ENCODE measurements at regions not wholly inside any gene's neighbourhood (a gene's known extent, or its start where the extent isn't known, plus 50 kb on each side); places are given as distances from the start of the nearest gene placed in this dataset.

DNA sequence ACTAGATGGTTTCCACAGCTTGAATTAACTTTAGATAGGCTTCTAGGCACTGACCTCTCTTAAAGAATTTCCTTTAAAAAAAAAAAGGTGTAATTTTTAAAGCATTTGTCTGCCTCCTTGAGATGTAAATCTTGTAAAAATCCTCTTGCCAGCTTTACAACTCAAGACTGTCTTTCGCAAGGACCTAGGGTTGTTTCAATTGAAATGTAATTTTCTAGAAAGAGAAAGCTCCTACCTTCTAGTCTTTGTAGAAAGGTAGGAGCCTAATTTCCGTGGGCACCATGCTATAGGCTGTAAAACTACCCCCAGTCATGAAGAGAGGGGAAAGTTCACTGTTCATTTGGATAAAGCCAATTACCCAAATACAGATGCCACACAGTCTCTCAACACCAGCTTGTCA is 228.8 kb upstream of the TMEM229A start:
- no peak overlapping the region for H3K4me3 Mint-ChIP-seq
- H3K9me3 ChIP-seq (ENCODE audit: control insufficient read depth, insufficient read depth, low read length) = no peaks in the 10 kb centered on the region
- no peaks in the 10 kb centered on the region for H3K4me1 Mint-ChIP-seq
- H3K36me3 Mint-ChIP-seq = no peaks in the 10 kb centered on the region
- no peak overlapping the region for H3K4me3 ChIP-seq (ENCODE audit: low read length)
- TF ChIP-seq, protein P1, sequence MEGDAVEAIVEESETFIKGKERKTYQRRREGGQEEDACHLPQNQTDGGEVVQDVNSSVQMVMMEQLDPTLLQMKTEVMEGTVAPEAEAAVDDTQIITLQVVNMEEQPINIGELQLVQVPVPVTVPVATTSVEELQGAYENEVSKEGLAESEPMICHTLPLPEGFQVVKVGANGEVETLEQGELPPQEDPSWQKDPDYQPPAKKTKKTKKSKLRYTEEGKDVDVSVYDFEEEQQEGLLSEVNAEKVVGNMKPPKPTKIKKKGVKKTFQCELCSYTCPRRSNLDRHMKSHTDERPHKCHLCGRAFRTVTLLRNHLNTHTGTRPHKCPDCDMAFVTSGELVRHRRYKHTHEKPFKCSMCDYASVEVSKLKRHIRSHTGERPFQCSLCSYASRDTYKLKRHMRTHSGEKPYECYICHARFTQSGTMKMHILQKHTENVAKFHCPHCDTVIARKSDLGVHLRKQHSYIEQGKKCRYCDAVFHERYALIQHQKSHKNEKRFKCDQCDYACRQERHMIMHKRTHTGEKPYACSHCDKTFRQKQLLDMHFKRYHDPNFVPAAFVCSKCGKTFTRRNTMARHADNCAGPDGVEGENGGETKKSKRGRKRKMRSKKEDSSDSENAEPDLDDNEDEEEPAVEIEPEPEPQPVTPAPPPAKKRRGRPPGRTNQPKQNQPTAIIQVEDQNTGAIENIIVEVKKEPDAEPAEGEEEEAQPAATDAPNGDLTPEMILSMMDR (IDR thresholded peaks at IDR 0.05) = no peak
- no peak overlapping the region for H3K27ac Mint-ChIP-seq
- H3K27me3 ChIP-seq (ENCODE audit: control insufficient read depth, insufficient read depth, low read length) = no peaks in the 10 kb centered on the region
- peaks cover 9 to 10% of the 10 kb centered on the region in 2 donors for H3K9me3 Mint-ChIP-seq
- WGBS (ENCODE audit: insufficient coverage) = no CpG with 5 or more reads among the region's 2 CpGs
- no peak for DNase-seq
- no peaks in the 10 kb centered on the region for H3K4me1 ChIP-seq (ENCODE audit: control insufficient read depth, insufficient read depth, low read length)
- ATAC-seq = no peak
- no peak overlapping the region for H3K27ac ChIP-seq (ENCODE audit: low read length)
- no peaks in the 10 kb centered on the region for H3K36me3 ChIP-seq (ENCODE audit: control insufficient read depth, insufficient read depth, low read length)
- no peaks in the 10 kb centered on the region for H3K27me3 Mint-ChIP-seq (ENCODE audit: low read depth in 2 of 2)
- intact Hi-C loops (cut with micrococcal nuclease) = no loop called here

DNA sequence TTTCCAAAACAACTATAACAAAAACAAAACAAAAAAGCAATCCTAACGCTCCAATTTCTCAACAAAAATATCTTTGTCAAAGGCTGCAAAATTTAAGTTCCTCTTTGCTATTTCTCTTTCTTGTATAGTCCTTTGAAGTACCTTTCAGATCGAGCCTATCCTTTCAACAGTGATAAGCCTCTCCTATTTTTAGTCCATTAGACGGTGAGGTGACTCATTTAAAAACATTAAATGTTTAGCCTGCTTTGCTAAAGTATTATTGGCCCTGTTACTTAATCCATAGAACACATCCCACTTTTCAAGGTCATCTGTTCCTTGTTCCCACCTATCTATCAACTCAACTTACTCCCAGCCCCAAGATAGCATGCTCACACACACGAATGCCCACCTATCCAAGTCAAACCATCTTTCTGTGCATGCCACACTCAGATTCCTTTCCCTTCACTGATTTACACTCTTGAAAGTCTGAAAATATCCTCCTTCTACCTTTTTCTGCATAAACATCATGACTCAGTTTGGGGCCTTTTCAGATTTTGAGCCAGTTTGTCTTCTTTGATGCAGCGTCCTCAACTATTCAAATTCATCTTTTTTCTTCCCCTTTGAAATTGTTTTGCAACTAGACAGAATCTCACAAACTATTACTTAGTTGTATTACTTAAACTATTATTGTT is 224.9 kb upstream of the TMEM229A start:
- no peak overlapping the region for H3K4me3 Mint-ChIP-seq
- no peak overlapping the region for H3K27ac ChIP-seq (ENCODE audit: low read length)
- no peak for DNase-seq
- H3K27ac Mint-ChIP-seq = no peak overlapping the region
- H3K9me3 Mint-ChIP-seq = peaks cover 9 to 22% of the 10 kb centered on the region in 2 donors
- no peaks in the 10 kb centered on the region for H3K36me3 Mint-ChIP-seq
- intact Hi-C loops (cut with micrococcal nuclease) = no loop called here
- no peak for ATAC-seq
- H3K4me3 ChIP-seq (ENCODE audit: low read length) = no peak overlapping the region
- H3K36me3 ChIP-seq (ENCODE audit: control insufficient read depth, insufficient read depth, low read length) = no peaks in the 10 kb centered on the region
- H3K4me1 Mint-ChIP-seq = no peaks in the 10 kb centered on the region
- TF ChIP-seq, protein P1 (IDR thresholded peaks at IDR 0.05) = no peak
- WGBS (ENCODE audit: insufficient coverage) = 41% methylated on average over 5 of the region's 5 CpGs
- H3K27me3 Mint-ChIP-seq (ENCODE audit: low read depth in 2 of 2) = no peaks in the 10 kb centered on the region
- H3K4me1 ChIP-seq (ENCODE audit: control insufficient read depth, insufficient read depth, low read length) = no peaks in the 10 kb centered on the region
- H3K27me3 ChIP-seq (ENCODE audit: control insufficient read depth, insufficient read depth, low read length) = no peaks in the 10 kb centered on the region
- peaks cover 2% of the 10 kb centered on the region for H3K9me3 ChIP-seq (ENCODE audit: control insufficient read depth, insufficient read depth, low read length)

GRCh38 chr7:124255041-124255655 is 222.3 kb upstream of the TMEM229A start:
- no peak overlapping the region for H3K27ac Mint-ChIP-seq
- intact Hi-C loops (cut with micrococcal nuclease) = no loop called here
- H3K27ac ChIP-seq (ENCODE audit: low read length) = no peak overlapping the region
- ATAC-seq = no peak
- peaks cover 2% of the 10 kb centered on the region for H3K9me3 ChIP-seq (ENCODE audit: control insufficient read depth, insufficient read depth, low read length)
- WGBS (ENCODE audit: insufficient coverage) = 66% methylated on average over 4 of the region's 4 CpGs
- no peaks in the 10 kb centered on the region for H3K4me1 Mint-ChIP-seq
- TF ChIP-seq, protein P1 (IDR thresholded peaks at IDR 0.05) = no peak
- DNase-seq = no peak
- no peaks in the 10 kb centered on the region for H3K27me3 Mint-ChIP-seq (ENCODE audit: low read depth in 2 of 2)
- no peaks in the 10 kb centered on the region for H3K36me3 Mint-ChIP-seq
- H3K4me3 ChIP-seq (ENCODE audit: low read length) = no peak overlapping the region
- no peaks in the 10 kb centered on the region for H3K36me3 ChIP-seq (ENCODE audit: control insufficient read depth, insufficient read depth, low read length)
- peaks cover 9 to 22% of the 10 kb centered on the region in 2 donors for H3K9me3 Mint-ChIP-seq
- H3K4me3 Mint-ChIP-seq = no peak overlapping the region
- H3K4me1 ChIP-seq (ENCODE audit: control insufficient read depth, insufficient read depth, low read length) = no peaks in the 10 kb centered on the region
- H3K27me3 ChIP-seq (ENCODE audit: control insufficient read depth, insufficient read depth, low read length) = no peaks in the 10 kb centered on the region

DNA sequence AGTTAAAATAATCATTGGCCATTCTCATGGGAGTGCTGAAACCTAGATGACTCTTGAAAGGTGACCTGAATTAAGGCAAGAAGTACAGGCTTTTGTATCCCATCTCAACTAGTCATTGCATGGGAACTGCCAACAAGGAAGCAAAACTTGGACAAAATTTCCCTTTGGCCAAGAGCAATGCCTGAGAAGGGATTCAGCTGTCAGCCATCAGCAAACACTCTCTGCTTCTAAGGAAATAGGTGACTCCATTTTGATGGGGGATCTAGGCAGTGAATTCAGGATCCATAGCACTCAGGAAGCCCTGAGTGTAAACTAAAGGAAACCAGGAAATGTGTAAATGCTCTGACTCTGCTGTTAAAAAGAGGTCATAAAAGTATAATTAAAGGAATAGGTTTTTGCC is 221.5 kb upstream of the TMEM229A start:
- Histone ChIP-seq H3K4me1 (ENCODE audit: control insufficient read depth, insufficient read depth, low read length) (no peaks in the 10 kb centered on the region), H3K27me3 (ENCODE audit: control insufficient read depth, insufficient read depth, low read length) (no peaks in the 10 kb centered on the region), H3K9me3 (ENCODE audit: control insufficient read depth, insufficient read depth, low read length) (peaks cover 2% of the 10 kb centered on the region), H3K4me3 (ENCODE audit: low read length) (no peak overlapping the region), H3K27ac (ENCODE audit: low read length) (no peak overlapping the region), H3K36me3 (ENCODE audit: control insufficient read depth, insufficient read depth, low read length) (no peaks in the 10 kb centered on the region)
- TF ChIP-seq, protein P1 (IDR thresholded peaks at IDR 0.05) = no peak
- Mint-ChIP-seq H3K4me1 (no peaks in the 10 kb centered on the region), H3K36me3 (no peaks in the 10 kb centered on the region), H3K4me3 (no peak overlapping the region), H3K27me3 (ENCODE audit: low read depth in 2 of 2) (no peaks in the 10 kb centered on the region), H3K27ac (no peak overlapping the region), H3K9me3 (peaks cover 9 to 20% of the 10 kb centered on the region in 2 donors)
- ATAC-seq (no peak), DNase-seq (no peak)
- intact Hi-C loops (cut with micrococcal nuclease) = no loop called here

Data from natural killer cell (primary cell).